ENCODE measurements at regions not wholly inside any gene's neighbourhood (a gene's known extent, or its start where the extent isn't known, plus 50 kb on each side); places are given as distances from the start of the nearest gene placed in this dataset.

- BruUV-seq (replicated peaks) = no TSS peak
- no peak for DNase-seq (ENCODE audit: low read depth, low spot score)
- in situ Hi-C loops (cut with HindIII; ENCODE audit: low pct_unique_long_range_greater_than_20kb, low sequenced_read_pairs) = no loop called here
- Histone ChIP-seq H3K27ac (ENCODE audit: low read length) (no peak overlapping the region), H3K27me3 (ENCODE audit: control insufficient read depth, insufficient read depth, low read length) (no peaks in the 10 kb centered on the region), H3K4me3 (ENCODE audit: low read depth in 2 of 2, low read length in 2 of 2) (no peak overlapping the region), H3K9me3 (ENCODE audit: control insufficient read depth, insufficient read depth, low read depth, low read length) (no peaks in the 10 kb centered on the region), H3K4me1 (ENCODE audit: control insufficient read depth, insufficient read depth, low read length) (no peaks in the 10 kb centered on the region), H3K36me3 (ENCODE audit: control insufficient read depth, insufficient read depth, low read length) (no peaks in the 10 kb centered on the region)
- ChIA-PET CTCF (no interaction called here), POLR2A (no interaction called here)
- intact Hi-C loops (cut with micrococcal nuclease; ENCODE audit: unreplicated experiment) = no loop called here
- TF ChIP-seq TCF7L2 (IDR thresholded peaks at IDR 0.05; ENCODE audit: low read depth, low read length) (no peak), REST (IDR thresholded peaks at IDR 0.05; ENCODE audit: insufficient read depth in 1 of 2, low read depth in 2 of 2, low read length in 1 of 2) (no peak), CTCF (IDR thresholded peaks at IDR 0.05) (no peak), POLR2AphosphoS5 (IDR thresholded peaks at IDR 0.05; ENCODE audit: low read depth, low read length) (no peak), SIN3A (IDR thresholded peaks at IDR 0.05; ENCODE audit: borderline replicate concordance, insufficient read depth, low read depth, low read length) (no peak)
- no peak for ATAC-seq
These were observed 251.0 kb upstream of the RARB start for GRCh38 chr3:25177041-25177440.

- DNase-seq (ENCODE audit: low read depth, low spot score) (no peak), ATAC-seq (no peak)
- no peaks in the 10 kb centered on the region for H3K27me3 ChIP-seq (ENCODE audit: control insufficient read depth, insufficient read depth, low read length)
- no peak overlapping the region for H3K4me3 ChIP-seq (ENCODE audit: low read depth in 2 of 2, low read length in 2 of 2)
- in situ Hi-C loops (cut with HindIII; ENCODE audit: low pct_unique_long_range_greater_than_20kb, low sequenced_read_pairs) = no loop called here
- no peaks in the 10 kb centered on the region for H3K36me3 ChIP-seq (ENCODE audit: control insufficient read depth, insufficient read depth, low read length)
- H3K27ac ChIP-seq (ENCODE audit: low read length) = no peak overlapping the region
- no peaks in the 10 kb centered on the region for H3K4me1 ChIP-seq (ENCODE audit: control insufficient read depth, insufficient read depth, low read length)
- intact Hi-C loops (cut with micrococcal nuclease; ENCODE audit: unreplicated experiment) = no loop called here
- BruUV-seq (replicated peaks) = no TSS peak
- TF ChIP-seq POLR2AphosphoS5 (IDR thresholded peaks at IDR 0.05; ENCODE audit: low read depth, low read length) (no peak), SIN3A (IDR thresholded peaks at IDR 0.05; ENCODE audit: borderline replicate concordance, insufficient read depth, low read depth, low read length) (no peak), REST (IDR thresholded peaks at IDR 0.05; ENCODE audit: insufficient read depth in 1 of 2, low read depth in 2 of 2, low read length in 1 of 2) (no peak), TCF7L2 (IDR thresholded peaks at IDR 0.05; ENCODE audit: low read depth, low read length) (no peak), CTCF (IDR thresholded peaks at IDR 0.05) (no peak)
- ChIA-PET CTCF (no interaction called here), POLR2A (no interaction called here)
- H3K9me3 ChIP-seq (ENCODE audit: control insufficient read depth, insufficient read depth, low read depth, low read length) = no peaks in the 10 kb centered on the region
These were observed 249.4 kb upstream of the RARB start for GRCh38 chr3:25178672-25179071.
